Vagina (tissue), 2 donors: ENCODE measurements at regions not wholly inside any gene's neighbourhood (a gene's known extent, or its start where the extent isn't known, plus 50 kb on each side); places are given as distances from the start of the nearest gene placed in this dataset.

Source experiments
- DNase-seq, 2 donors: peaks; one replicate each; pipeline ENCODE4 v3.0.0-alpha.2; 2017; ENCODE audit errors: extremely low spot score in 2 of 2
- H3K27ac ChIP-seq: fragments of 200-600 bp; sonication (generic); one replicate; pipeline ENCODE4 v1.5.1; 2019
- H3K27me3 ChIP-seq: fragments of 200-600 bp; sonication (generic); one replicate; pipeline ENCODE4 v1.5.1; 2019
- H3K36me3 ChIP-seq, 2 donors: fragments of 200-600 bp; sonication (generic); one replicate each; pipeline ENCODE4 v1.5.1; 2017 to 2019
- H3K4me1 ChIP-seq: fragments of 200-600 bp; sonication (generic); one replicate; pipeline ENCODE4 v1.5.1; 2019
- H3K4me3 ChIP-seq, 2 donors: fragments of 200-600 bp; sonication (generic); 1 replicate in 1 of 2; 2 replicates in 1 of 2; pipeline ENCODE4 v1.5.1; 2016 to 2019
- H3K9me3 ChIP-seq: fragments of 200-600 bp; sonication (generic); one replicate; pipeline ENCODE4 v1.5.1; 2019
- CTCF ChIP-seq, 3 experiments: fragments of 450-650 bp in 2 of 3; fragments of 200-600 bp in 1 of 3; sonication (generic) in 1 of 3; IDR thresholded peaks; one replicate each; pipeline ENCODE4 v1.5.1; 2017 to 2019; ENCODE audit warnings: antibody characterized with exemption in 3 of 3, mild to moderate bottlenecking in 2 of 3, moderate library complexity in 2 of 3
- POLR2A ChIP-seq, 2 donors: fragments of 450-650 bp; IDR thresholded peaks; one replicate each; pipeline ENCODE4 v1.6.1; 2017; ENCODE audit warnings: antibody characterized with exemption in 2 of 2, mild to moderate bottlenecking in 2 of 2, moderate library complexity in 2 of 2
- POLR2AphosphoS5 ChIP-seq, 2 donors: sonication (generic); formaldehyde crosslinking; IDR thresholded peaks; one replicate each; pipeline ENCODE4 v1.9.0; 2017; ENCODE audit warnings: antibody characterized with exemption in 2 of 2, mild to moderate bottlenecking in 2 of 2, low read depth in 1 of 2; ENCODE audit not compliant: insufficient read depth in 1 of 2
- intact Hi-C: fragments of 100-400 bp; cut with DNase I; formaldehyde crosslinking; loops from one replicate; pipeline ENCODE4 v1.15.1; 2023

GRCh38 chr15:93493172-93493571 lies 404.2 kb upstream of the RGMA start:
- H3K4me1 ChIP-seq: no peaks in the 10 kb centered on the region
- H3K4me3 ChIP-seq: no peak overlapping the region
- intact Hi-C loops: no loop called here
- DNase-seq: no peak
- no peaks in the 10 kb centered on the region for H3K27me3 ChIP-seq
- H3K36me3 ChIP-seq: no peaks in the 10 kb centered on the region
- H3K27ac ChIP-seq: no peak overlapping the region
- no peaks in the 10 kb centered on the region for H3K9me3 ChIP-seq
- TF ChIP-seq POLR2A (IDR thresholded peaks at IDR 0.05) (no peak), POLR2AphosphoS5 (IDR thresholded peaks at IDR 0.05; ENCODE audit: insufficient read depth in 1 of 2, low read depth in 1 of 2) (no peak), CTCF (IDR thresholded peaks at IDR 0.05) (no peak)

DNA sequence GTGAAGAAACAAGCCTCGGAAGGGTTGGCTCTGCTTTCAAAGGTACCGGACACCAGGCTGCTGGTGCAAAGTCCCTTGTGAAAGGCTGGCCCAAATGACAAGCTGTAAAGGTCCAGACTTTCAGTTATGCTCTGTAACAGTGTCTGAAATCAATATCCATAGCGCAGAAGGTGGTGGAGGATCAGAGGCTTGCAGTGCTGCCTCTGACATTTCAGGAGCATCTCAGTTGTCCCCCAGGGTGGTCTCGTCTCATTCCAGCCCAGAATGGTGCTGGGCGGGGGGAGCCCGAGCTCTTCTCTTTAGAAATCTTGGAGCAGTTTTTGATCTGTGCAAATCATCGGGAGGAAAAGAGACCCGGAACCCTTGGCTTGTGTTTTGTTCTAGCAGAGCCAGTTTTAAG lies 402.3 kb upstream of the RGMA start:
- H3K27me3 ChIP-seq: no peaks in the 10 kb centered on the region
- no peak for DNase-seq
- H3K4me1 ChIP-seq: peaks cover 7% of the 10 kb centered on the region
- H3K36me3 ChIP-seq: no peaks in the 10 kb centered on the region
- H3K9me3 ChIP-seq: no peaks in the 10 kb centered on the region
- H3K4me3 ChIP-seq: no peak overlapping the region
- H3K27ac ChIP-seq: no peak overlapping the region
- intact Hi-C loops: no loop called here
- TF ChIP-seq CTCF (IDR thresholded peaks at IDR 0.05) (no peak), POLR2A (IDR thresholded peaks at IDR 0.05) (no peak), POLR2AphosphoS5 (IDR thresholded peaks at IDR 0.05; ENCODE audit: insufficient read depth in 1 of 2, low read depth in 1 of 2) (no peak)

GRCh38 chr15:93488296-93488713 lies 399.3 kb upstream of the RGMA start:
- no peak overlapping the region for H3K4me3 ChIP-seq
- intact Hi-C loops: no loop called here
- H3K9me3 ChIP-seq: no peaks in the 10 kb centered on the region
- TF ChIP-seq POLR2A (IDR thresholded peaks at IDR 0.05) (no peak), CTCF (IDR thresholded peaks at IDR 0.05) (no peak), POLR2AphosphoS5 (IDR thresholded peaks at IDR 0.05; ENCODE audit: insufficient read depth in 1 of 2, low read depth in 1 of 2) (no peak)
- H3K27me3 ChIP-seq: no peaks in the 10 kb centered on the region
- H3K36me3 ChIP-seq: no peaks in the 10 kb centered on the region
- no peak overlapping the region for H3K27ac ChIP-seq
- no peak for DNase-seq
- H3K4me1 ChIP-seq: peaks cover 15% of the 10 kb centered on the region

- Histone ChIP-seq H3K27me3 (no peaks in the 10 kb centered on the region), H3K9me3 (no peaks in the 10 kb centered on the region), H3K4me3 (no peak overlapping the region), H3K4me1 (peaks cover 15% of the 10 kb centered on the region), H3K27ac (no peak overlapping the region), H3K36me3 (no peaks in the 10 kb centered on the region)
- intact Hi-C loops: no loop called here
- TF ChIP-seq CTCF (IDR thresholded peaks at IDR 0.05): no peak
- TF ChIP-seq POLR2AphosphoS5 (IDR thresholded peaks at IDR 0.05; ENCODE audit: insufficient read depth in 1 of 2, low read depth in 1 of 2): no peak
- TF ChIP-seq POLR2A (IDR thresholded peaks at IDR 0.05): no peak
- DNase-seq: no peak
Observed at GRCh38 chr15:93486407-93487117, 397.6 kb upstream of the RGMA start.
